Limb (tissue), 2 donors: ENCODE measurements at regions not wholly inside any gene's neighbourhood (a gene's known extent, or its start where the extent isn't known, plus 50 kb on each side); places are given as distances from the start of the nearest gene placed in this dataset.
"Not testable (repeated sequence)": the region's sequence is repeated elsewhere in the genome, so short reads cannot be mapped to it uniquely, and the experiment has no call there.

Experiments used
- DNase-seq, 2 donors: peaks; one replicate each; pipeline ENCODE4 v3.0.0-alpha.2; 2016; ENCODE audit errors: extremely low spot score in 2 of 2

GRCh38 chr10:125404902-125405301 is 244.5 kb upstream of the CTBP2 start:
- DNase-seq: not testable (repeated sequence)

- DNase-seq: no peak
Observed at GRCh38 chr10:125401462-125401861, 241.1 kb upstream of the CTBP2 start.

- no peak for DNase-seq
Observed at GRCh38 chr10:125399289-125399688, 238.9 kb upstream of the CTBP2 start.

GRCh38 chr10:125398270-125398669 is 237.9 kb upstream of the CTBP2 start:
- no peak for DNase-seq

GRCh38 chr10:125397608-125398007 is 237.2 kb upstream of the CTBP2 start:
- DNase-seq: no peak

- no peak for DNase-seq
Observed at GRCh38 chr10:125396676-125397075, 236.3 kb upstream of the CTBP2 start.

- DNase-seq: peak in 1 of 2 donors; percentile 4
Observed at GRCh38 chr10:125392609-125393008, 232.2 kb upstream of the CTBP2 start.

- no peak for DNase-seq
Observed at GRCh38 chr10:125392154-125392553, 231.8 kb upstream of the CTBP2 start.

- DNase-seq: no peak
Observed at GRCh38 chr10:125389648-125390047, 229.3 kb upstream of the CTBP2 start.

- no peak for DNase-seq
Observed at GRCh38 chr10:125379592-125379991, 219.2 kb upstream of the CTBP2 start.

GRCh38 chr10:125377368-125377767 is 217.0 kb upstream of the CTBP2 start:
- no peak for DNase-seq

GRCh38 chr10:125375210-125375609 is 214.8 kb upstream of the CTBP2 start:
- no peak for DNase-seq

- no peak for DNase-seq
Observed at GRCh38 chr10:125373546-125373945, 213.2 kb upstream of the CTBP2 start.

GRCh38 chr10:125370578-125370977 is 210.2 kb upstream of the CTBP2 start:
- DNase-seq: peak in 1 of 2 donors; percentile 48

- DNase-seq: no peak
Observed at GRCh38 chr10:125369382-125370326, 209.3 kb upstream of the CTBP2 start.

GRCh38 chr10:125368146-125368545 is 207.8 kb upstream of the CTBP2 start:
- DNase-seq: no peak

- no peak for DNase-seq
Observed at GRCh38 chr10:125363791-125364190, 203.4 kb upstream of the CTBP2 start.

GRCh38 chr10:125362950-125363349 is 202.6 kb upstream of the CTBP2 start:
- DNase-seq: no peak

GRCh38 chr10:125359401-125359800 is 199.0 kb upstream of the CTBP2 start:
- DNase-seq: no peak

- DNase-seq: no peak
Observed at GRCh38 chr10:125355657-125356056, 195.3 kb upstream of the CTBP2 start.

GRCh38 chr10:125350519-125350918 is 190.2 kb upstream of the CTBP2 start:
- DNase-seq: no peak

GRCh38 chr10:125348536-125348935 is 188.2 kb upstream of the CTBP2 start:
- no peak for DNase-seq

GRCh38 chr10:125344573-125345171 is 184.3 kb upstream of the CTBP2 start:
- DNase-seq: no peak
